GM12873 (cell line): ENCODE measurements at regions not wholly inside any gene's neighbourhood (a gene's known extent, or its start where the extent isn't known, plus 50 kb on each side); places are given as distances from the start of the nearest gene placed in this dataset.

Experiments
- TF ChIP-seq, protein P1 (sequence below): IDR thresholded peaks from 2 replicates; pipeline ENCODE4 v1.5.1; 2012; ENCODE audit warnings: low read depth, mild to moderate bottlenecking, moderate library complexity, low read length, control low read depth; ENCODE audit not compliant: insufficient read depth; ENCODE audit errors: missing control alignments

DNA sequence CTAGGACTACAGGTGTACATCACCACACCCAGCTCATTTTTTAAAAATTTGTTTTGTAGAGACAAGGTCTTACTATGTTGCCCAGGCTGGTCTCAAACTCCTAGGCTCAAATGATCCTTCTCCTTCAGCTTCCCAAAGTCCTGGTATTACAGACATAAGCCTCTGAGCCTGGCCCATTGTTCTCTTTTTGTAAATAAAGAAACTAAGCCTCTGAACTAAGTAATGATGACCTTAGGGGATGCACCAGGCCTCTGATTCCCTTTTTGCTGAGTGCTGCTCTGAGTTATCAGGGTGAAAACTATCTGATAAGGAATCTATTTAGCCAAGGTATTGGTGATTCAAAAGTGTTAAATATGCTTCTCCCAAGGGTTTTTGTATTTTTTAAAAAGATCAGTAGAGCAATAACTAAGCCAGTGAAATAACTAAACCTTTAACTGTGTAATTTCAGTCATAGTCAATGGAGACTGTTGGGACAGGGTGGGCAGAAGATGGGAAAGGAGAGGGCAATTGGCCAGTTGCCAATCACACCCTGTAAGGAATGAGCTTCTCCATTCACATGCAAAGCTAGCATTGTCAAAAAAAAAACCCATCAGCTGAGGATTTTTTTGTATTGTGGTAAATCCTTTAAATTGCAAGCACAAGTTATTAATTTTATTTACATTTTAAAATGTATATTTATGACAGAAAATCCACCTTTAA is 194.8 kb upstream of the PFN2 start:
- TF ChIP-seq, protein P1, sequence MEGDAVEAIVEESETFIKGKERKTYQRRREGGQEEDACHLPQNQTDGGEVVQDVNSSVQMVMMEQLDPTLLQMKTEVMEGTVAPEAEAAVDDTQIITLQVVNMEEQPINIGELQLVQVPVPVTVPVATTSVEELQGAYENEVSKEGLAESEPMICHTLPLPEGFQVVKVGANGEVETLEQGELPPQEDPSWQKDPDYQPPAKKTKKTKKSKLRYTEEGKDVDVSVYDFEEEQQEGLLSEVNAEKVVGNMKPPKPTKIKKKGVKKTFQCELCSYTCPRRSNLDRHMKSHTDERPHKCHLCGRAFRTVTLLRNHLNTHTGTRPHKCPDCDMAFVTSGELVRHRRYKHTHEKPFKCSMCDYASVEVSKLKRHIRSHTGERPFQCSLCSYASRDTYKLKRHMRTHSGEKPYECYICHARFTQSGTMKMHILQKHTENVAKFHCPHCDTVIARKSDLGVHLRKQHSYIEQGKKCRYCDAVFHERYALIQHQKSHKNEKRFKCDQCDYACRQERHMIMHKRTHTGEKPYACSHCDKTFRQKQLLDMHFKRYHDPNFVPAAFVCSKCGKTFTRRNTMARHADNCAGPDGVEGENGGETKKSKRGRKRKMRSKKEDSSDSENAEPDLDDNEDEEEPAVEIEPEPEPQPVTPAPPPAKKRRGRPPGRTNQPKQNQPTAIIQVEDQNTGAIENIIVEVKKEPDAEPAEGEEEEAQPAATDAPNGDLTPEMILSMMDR = no peak

DNA sequence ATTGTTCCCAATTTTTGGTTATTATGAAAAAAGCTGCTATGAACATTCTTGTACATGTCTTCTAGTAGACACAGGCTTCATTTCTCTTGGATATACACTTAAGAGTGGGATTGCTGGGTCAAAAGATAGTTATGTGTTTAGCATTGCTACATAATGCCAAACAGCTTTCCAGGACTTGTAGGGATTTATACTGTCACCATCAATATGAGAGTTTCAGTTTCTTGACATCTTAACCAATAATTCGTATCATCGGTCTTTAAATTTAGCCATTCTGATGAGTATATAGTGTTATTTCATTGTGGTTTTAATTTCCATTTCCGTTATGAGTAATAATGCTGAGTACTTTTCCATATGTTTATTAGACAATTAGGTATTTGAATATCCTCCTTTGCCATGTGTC is 190.3 kb upstream of the PFN2 start:
- TF ChIP-seq, protein P1 = no peak

DNA sequence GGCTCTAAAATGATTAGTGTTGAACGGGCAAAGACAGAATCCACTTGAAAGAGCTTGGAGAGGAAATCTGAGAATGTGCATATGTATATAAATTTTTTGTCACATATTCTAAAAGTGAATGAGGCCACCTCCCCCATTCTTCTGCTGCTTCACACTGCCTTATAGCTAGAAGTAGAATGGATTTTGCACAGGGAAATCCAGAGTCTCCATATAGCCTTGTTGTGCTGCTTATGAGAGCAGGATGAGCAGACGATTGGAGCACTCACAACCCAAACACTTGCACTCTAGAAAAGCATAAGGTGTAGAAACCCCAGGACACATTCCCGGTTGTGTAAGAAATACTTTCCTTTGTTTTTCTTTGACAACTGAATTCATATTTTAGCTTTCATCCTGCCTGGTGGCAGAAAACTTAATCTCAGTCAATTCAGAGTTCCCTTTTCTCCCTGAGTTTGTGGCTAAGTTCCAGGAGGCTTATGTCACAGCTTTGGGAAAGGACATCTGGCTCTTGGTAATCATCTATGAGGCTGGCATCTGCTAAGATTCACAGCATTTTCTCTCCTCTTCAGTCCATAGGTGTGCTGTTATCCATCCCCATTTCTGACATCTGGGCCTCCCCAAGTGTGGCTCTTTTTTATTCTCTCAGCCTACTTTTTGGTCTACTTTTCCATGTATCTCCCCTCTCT is 188.4 kb upstream of the PFN2 start:
- TF ChIP-seq, protein P1 = no peak

DNA sequence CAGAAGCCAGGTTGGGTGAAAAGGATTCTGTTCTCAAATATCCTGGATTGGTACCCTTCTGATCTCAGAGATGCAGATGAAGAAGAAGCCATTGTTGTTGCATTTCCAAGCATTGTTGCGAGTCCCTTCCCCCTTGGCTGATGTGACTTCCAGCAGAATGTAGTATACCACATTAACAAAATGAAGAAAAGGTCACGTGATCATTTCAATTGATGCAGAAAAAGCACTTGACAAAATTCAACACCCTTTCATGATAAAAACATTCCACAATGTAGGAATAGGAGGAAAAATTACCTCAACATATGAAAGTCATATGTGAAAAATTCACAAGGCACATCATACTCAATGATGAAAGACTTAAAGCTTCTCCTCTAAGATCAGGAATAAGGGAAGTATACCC is 181.9 kb upstream of the PFN2 start:
- TF ChIP-seq, protein P1 = no peak

DNA sequence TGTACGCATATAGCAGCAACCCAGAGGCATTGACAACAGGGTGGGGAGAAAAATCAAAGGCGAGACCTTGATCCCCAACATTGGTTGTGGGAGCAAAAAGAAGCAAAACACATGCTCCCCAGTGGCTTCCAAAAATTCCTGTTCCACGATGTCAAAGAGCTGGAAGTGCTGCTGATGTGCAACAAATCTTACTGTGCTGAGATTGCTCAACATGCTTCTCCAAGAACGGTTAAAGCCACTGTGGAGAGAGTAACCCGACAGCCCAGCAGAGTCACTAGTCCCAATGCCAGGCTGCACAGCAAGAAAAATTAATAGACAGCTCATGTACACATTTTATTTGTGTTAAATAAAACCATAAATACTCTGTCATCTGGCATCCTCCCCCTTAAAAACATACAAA is 179.9 kb upstream of the PFN2 start:
- TF ChIP-seq, protein P1 = no peak

DNA sequence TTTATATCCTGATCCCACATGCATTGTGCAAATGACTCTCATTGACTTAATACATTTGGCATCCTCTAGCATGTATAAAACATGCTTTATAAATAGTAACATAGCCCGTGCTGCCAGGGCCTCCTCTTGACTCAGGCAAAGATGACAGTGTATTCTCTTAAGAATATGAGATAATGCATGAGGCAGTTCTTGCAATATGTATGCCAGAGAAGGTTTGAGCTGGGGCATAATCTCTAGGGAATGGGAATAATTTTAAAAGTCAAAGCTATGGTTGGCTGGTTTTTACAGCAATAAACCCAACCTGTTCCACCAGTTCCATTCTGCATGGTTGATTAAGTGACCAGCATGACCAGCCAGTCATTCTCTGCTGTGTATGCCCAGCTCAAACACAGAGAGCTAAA is 179.0 kb upstream of the PFN2 start:
- TF ChIP-seq, protein P1 = no peak

DNA sequence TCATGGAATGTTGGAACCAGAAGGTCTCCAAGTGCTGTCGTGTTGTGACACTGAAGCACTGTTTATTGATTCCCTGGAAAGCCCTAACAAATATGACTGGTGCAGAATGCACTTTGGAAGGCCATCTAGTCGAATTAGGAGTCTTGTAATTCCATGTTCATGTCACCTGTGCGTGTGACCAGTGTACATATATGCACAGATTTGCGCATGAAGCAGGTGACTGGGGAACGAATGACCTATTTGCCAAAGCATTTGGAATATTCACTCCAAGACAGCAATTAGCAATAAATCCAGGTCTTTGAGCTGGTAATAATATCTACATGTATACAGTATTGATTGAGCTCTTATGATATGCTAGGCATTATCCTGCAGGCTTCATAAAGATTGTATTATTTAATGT is 177.5 kb upstream of the PFN2 start:
- TF ChIP-seq, protein P1 = no peak
